ENCODE measurements at regions not wholly inside any gene's neighbourhood (a gene's known extent, or its start where the extent isn't known, plus 50 kb on each side); places are given as distances from the start of the nearest gene placed in this dataset.
A peak's percentile ranks its signal among the peaks of the same experiment; 100 is the strongest.

GRCh38 chr2:226130192-226130591 lies 669.4 kb downstream of the IRS1 start:
- DNase-seq (ENCODE audit: low spot score), result peak; percentile 22

DNA sequence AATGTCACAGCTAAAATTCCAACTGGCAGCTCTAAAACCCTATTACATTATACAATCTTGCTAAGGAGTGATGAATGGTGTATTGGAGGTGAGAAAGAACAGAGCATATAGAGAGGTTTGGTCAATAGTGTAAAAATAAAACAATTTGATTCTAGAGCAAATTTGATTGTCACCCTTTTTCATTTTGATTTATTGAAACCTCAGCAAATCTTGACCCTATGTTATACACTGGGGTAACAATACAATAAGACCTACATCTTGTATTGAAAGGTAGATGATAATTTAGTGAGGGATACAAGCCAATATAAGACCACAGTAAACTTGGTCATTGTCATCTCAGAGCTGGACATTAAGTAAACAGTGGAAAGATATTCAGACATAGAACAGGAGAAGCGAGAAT lies 671.9 kb downstream of the IRS1 start:
- no peak for DNase-seq (ENCODE audit: low spot score)

- no peak for DNase-seq (ENCODE audit: low spot score)
These were observed 673.5 kb downstream of the IRS1 start for GRCh38 chr2:226126104-226126503.

GRCh38 chr2:226125176-226125883 lies 674.3 kb downstream of the IRS1 start:
- DNase-seq (ENCODE audit: low spot score), result no peak

DNA sequence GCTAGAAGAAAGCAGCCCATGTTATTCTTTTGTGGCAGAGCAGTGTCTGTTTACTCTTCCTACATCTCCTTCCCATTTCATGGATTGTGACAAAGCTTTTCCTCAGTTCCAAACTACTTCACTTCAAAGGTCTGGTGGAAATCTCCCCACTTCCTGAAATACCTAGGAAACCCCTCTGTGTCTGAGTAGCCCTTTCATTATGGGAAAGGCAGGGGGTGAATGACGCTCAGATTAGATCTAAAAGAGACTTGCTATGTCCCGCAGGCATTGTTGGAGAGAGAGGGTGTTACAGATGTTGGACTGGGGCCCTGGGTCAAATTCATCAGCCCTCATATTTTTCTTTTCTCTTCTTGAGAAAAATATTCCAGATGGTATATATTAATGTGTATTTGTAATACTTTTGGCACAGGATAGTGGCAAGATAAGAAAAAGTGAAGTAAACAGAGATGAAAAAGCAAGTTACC lies 675.0 kb downstream of the IRS1 start:
- no peak for DNase-seq (ENCODE audit: low spot score)

DNA sequence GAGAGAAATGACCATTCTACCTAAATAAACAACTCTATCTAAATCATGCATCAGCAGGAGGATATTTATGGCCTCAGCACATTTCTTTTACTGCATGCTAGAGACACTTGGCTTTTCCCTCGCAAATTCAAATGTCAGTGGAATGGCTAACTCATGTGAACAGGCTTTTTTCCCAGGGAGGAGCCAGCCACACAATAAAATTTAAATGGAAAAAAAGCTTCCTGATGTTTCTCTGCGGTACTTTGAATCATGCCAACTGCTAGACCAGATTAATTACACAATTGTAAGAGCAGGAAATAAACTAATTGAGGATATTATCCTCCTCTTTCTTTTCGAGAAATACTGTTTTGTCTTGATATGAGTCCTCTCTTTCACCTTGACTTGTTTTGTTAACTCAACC lies 676.3 kb downstream of the IRS1 start:
- peak; percentile 47 for DNase-seq (ENCODE audit: low spot score)

GRCh38 chr2:226122041-226122440 lies 677.6 kb downstream of the IRS1 start:
- no peak for DNase-seq (ENCODE audit: low spot score)

DNA sequence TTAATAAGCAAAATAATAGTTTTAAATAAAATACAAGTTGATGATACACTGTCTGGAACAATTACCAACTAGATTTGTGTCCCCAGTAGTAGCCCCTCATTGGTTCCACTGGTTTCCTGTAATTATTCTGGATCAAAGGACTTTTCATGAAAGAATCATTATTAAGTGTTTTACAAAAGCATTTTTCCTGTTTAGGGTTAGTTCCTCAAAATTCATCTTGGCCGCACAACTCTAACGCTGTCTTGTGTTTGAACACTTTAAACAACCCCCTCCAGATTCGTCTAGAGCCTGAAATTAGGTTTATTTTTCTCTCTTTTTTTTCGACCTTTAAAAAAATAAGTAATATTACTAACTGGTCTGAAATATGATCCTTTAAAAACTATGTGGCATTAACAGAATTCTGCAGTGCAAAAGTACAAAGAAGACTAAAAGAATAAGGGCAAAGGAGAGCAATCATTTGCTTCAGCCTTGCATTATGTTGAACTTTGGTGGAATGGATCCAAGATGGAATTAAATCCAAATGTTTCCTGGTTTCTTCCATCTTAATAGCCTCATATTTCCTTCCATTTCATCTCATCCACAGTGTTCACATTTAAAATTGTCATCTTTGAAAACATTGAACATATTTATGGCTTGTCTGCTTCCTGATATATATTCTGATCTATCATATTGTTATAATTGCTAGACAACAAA lies 678.4 kb downstream of the IRS1 start:
- no peak for DNase-seq (ENCODE audit: low spot score)

DNA sequence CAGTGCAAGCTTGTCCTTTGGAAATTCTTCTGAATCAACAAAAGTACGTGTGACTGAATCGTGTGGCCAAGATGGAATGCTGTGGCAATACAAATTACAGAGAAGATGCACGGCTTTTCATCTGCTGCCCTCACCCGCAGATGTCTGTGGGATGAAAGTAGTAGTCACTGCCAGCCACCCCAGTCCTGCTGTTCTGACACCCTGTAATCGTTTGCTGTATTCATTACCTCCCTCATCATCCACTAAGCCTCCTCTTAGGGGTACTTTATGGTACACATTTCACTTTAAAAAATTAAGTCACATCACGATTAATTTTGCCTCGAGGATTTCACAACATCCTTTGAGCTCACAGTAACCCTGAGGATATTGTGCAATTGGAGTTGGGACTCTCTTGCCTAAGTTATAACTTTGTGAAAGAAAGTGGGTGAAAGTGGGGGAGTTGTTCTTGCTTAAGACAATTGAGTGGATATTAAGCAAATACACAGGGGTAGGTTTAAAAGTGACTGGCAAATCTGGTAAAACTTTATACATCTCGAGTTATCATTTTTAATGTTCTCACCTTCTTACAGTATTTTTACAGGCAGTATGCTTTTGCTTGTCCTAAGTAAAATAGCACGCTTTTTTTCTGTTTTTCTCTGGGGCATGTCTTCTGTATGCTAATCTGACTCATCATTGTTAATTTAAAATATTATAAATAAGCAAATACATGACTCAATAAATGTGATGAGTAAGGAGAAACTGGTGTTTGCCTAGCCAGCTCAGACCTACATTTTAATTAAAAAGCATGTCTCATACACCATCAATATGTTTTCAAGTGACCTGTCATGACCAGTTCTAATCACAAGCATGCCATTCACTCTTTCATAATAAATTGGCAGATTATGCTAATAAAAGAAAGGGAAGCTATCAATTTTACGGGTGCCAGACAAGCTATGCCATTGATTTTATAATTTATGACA lies 680.9 kb downstream of the IRS1 start:
- peak; percentile 87 for DNase-seq (ENCODE audit: low spot score)

- DNase-seq (ENCODE audit: low spot score), result no peak
These were observed 682.0 kb downstream of the IRS1 start for GRCh38 chr2:226117510-226118065.

DNA sequence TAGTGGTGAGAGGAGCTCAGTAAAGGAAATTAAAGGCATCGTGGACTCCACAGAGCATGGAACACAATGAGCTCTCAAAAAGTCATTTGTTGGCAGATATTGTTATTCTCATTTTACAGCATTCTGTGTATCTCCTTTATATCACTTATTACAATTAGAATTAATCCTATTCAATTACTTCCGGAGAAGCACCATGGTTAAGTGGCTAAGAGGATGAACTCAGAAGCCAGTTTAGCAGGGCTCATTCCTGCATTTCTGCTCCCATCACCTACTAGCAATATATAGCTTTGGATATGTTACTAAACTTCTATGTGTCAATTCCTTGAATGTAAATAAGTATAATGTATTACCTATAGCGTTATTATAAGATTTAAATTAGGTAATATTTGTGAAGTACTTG lies 683.3 kb downstream of the IRS1 start:
- no peak for DNase-seq (ENCODE audit: low spot score)

DNA sequence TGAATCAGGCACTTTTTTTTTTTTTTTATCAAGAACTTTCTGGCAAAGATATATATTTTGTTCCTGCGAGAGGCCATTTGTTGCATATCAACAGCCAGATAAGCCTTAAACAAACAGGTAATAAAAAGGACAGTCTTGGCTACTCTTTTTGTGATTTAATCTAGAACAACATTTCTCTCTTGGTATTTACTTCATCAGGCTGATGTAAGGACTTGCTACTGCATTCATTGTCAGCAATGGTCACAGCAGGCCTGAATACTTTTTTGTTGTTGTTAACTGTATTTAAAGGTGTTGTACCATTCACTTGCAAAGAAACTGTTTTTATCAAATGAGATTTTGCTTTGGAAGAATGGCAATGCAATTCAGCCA lies 683.8 kb downstream of the IRS1 start:
- peak; percentile 45 for DNase-seq (ENCODE audit: low spot score)

DNA sequence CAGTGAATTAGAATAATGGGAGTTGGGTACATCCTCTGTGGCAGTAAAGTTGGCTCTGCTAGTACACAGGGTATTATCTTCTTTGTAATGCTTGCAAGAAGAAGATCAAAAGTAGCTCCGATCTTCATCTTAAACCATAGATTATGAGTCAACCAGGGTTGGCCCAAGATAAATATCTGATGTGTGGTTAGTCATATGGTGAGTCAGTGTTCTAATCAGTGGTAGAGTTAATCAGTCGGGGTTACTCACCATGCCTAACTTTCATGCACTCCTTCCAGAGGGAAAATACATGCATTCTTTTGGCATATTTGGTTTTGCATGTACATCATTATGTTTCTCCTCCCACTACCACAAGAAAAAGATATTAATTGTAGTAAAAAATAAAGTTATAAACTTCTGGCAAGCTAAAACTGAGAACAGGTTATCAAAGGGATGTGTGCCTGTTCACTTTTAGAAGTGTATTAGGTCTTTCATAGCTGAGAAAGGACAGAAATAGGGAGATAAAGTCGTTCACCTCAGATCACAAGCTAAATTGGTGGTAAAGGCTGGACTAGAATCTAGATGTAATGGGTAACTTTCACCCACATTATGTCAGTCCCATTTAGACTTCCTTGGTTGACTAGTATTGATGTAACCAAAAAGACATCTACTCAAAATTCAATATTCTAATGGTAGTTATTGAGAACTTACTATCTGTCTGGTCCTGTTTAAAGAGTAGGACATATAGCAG lies 684.4 kb downstream of the IRS1 start:
- peak; percentile 99 for DNase-seq (ENCODE audit: low spot score)

- DNase-seq (ENCODE audit: low spot score), result peak; percentile 59
These were observed 685.2 kb downstream of the IRS1 start for GRCh38 chr2:226114436-226114835.

DNA sequence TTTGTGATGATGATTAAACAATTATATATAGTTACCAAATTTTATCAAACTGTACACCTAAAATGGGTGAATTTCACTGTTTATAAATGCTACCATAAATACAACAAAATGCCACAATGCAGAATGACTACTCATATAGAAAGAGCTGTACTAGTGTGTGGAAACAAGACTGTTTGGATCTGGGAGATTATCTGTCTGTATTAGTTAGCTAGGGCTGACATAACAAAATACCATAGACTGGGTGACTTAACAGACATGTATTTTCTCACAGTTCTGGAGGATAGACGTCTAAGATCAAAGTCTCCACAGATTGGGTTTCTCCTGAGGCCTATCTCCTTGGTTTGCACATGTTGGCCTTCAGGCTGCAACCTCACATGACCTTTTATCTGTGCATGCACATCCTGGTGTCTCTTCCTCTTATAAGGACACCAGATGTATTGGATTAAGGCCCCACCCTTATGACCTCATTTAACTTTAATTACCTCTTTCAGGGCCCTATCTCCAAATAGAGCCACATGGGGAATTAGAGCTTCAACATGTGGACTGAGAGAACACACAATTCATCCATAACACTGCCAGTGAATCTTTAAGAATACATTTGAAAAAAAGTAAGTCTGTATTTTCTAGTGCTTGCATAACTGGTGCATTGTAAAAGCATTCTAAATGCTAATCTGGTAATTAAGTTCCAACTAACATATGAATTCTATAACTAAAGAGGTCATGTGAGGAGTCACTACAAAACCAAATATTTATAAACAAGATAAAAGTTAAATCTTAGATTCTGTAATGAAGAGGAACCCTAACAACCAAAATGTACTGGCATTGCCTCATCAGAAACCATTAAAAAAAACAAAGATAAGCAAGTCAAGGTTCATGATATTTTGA lies 699.6 kb downstream of the NYAP2 start:
- DNase-seq (ENCODE audit: low spot score), result no peak

DNA sequence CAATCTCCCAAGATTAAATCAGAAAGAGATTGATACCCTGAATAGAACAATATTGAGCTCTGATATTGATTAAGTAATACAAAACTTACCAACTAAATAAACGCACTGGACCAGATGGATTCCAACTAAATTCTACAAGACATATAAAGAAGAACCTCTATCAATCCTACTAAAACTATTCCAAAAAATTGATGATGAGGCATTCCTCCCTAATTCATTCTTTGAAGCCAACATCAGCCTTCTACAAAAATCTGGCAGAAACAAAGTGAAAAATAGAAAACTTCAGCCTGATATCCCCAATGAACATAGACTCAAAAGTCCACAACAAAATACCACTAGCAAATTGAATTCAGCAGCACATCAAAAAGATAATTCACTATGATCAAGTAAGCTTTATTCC lies 695.5 kb downstream of the NYAP2 start:
- no peak for DNase-seq (ENCODE audit: low spot score)

DNA sequence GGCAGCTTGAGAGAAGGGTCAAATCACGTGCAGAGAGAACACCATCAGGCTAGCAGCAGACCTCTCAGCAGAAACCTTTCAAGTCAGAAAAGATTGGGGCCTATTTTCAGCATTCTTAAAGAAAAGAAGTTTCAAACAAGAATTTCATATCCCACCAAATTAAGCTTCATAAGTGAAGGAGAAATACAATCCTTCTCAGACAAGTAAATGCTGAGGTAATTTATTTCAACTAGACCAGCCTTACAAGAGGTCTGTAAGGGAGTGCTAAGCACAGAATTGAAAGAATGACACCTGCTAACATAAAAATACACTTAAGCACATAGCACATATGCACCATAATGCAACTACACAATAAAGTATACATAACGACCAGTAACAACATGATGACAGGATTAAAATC lies 693.9 kb downstream of the NYAP2 start:
- no peak for DNase-seq (ENCODE audit: low spot score)

DNA sequence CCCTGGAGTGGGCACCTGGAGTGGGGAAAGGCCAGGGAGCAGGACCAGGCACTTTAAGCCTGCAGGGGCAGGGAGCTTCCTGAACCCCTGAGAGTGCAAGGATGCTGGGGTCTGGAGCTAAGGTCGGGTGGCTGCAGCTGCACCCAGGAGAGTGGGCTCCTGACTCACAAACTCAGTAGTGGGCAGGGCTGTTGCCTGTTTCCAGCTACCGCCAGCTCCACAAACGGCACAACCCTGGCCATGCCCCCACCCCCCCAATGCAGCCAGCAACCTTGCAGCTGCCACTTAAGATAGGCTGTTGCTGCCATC lies 688.8 kb downstream of the NYAP2 start:
- DNase-seq (ENCODE audit: low spot score), result no peak

- DNase-seq (ENCODE audit: low spot score), result no peak
These were observed 688.2 kb downstream of the NYAP2 start for GRCh38 chr2:226087505-226088365.

DNA sequence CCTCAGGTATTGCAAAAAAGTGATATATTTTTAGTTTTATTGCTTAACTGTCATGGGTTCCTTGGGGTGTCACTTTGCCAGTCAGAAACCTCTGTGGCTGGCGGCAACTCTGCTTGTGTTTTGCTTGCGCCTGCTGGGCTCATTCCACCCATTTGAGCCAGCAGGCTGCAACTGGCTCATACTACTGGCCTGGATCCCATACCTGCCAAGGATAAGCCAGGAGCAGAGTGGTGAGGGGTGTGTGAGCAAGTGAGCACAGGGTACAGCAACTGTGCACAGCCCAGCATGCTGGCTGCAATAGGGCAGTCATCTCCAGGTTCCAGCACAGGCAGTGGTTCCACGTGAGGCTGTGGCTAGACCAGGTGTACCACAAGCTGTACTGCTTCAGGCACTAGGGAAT lies 687.5 kb downstream of the NYAP2 start:
- DNase-seq (ENCODE audit: low spot score), result no peak
